Fibroblast of villous mesenchyme (primary cell): ENCODE measurements at regions not wholly inside any gene's neighbourhood (a gene's known extent, or its start where the extent isn't known, plus 50 kb on each side); places are given as distances from the start of the nearest gene placed in this dataset.

Source experiments
- DNase-seq: peaks from one replicate; pipeline ENCODE4 v3.0.0-alpha.2; 2010; ENCODE audit warnings: low read depth
- H3K4me3 ChIP-seq: 2 replicates; pipeline ENCODE4 v1.5.1; 2011; ENCODE audit warnings: low read depth, mild to moderate bottlenecking, low read length
- CTCF ChIP-seq: IDR thresholded peaks from 2 replicates; pipeline ENCODE4 v1.5.1; 2012; ENCODE audit warnings: low read depth, mild to moderate bottlenecking, low read length; ENCODE audit not compliant: insufficient read depth

GRCh38 chr10:132467464-132468149 lies 70.0 kb upstream of the INPP5A start:
- no peak for DNase-seq
- TF ChIP-seq CTCF: no peak
- no peak overlapping the region for H3K4me3 ChIP-seq

GRCh38 chr10:132468216-132468615 lies 69.4 kb upstream of the INPP5A start:
- DNase-seq: no peak
- H3K4me3 ChIP-seq: no peak overlapping the region
- TF ChIP-seq CTCF: no peak

- no peak overlapping the region for H3K4me3 ChIP-seq
- no peak for TF ChIP-seq CTCF
- DNase-seq: no peak
These were observed 68.9 kb upstream of the INPP5A start for GRCh38 chr10:132468651-132469050.

- no peak for TF ChIP-seq CTCF
- no peak for DNase-seq
- no peak overlapping the region for H3K4me3 ChIP-seq
These were observed 68.2 kb upstream of the INPP5A start for GRCh38 chr10:132469197-132469884.

GRCh38 chr10:132470410-132471124 lies 67.0 kb upstream of the INPP5A start:
- no peak for DNase-seq
- no peak for TF ChIP-seq CTCF
- H3K4me3 ChIP-seq: no peak overlapping the region

GRCh38 chr10:132471125-132471451 lies 66.5 kb upstream of the INPP5A start:
- no peak for TF ChIP-seq CTCF
- no peak for DNase-seq
- H3K4me3 ChIP-seq: no peak overlapping the region

- no peak for DNase-seq
- H3K4me3 ChIP-seq: no peak overlapping the region
- no peak for TF ChIP-seq CTCF
These were observed 66.1 kb upstream of the INPP5A start for GRCh38 chr10:132471484-132471883.
